GM10248 (cell line): ENCODE measurements at regions not wholly inside any gene's neighbourhood (a gene's known extent, or its start where the extent isn't known, plus 50 kb on each side); places are given as distances from the start of the nearest gene placed in this dataset.
"Not testable (repeated sequence)": the region's sequence is repeated elsewhere in the genome, so short reads cannot be mapped to it uniquely, and the experiment has no call there.

Experiments used
- CTCF ChIA-PET: fragments of 300-600 bp; sonication (Branson Sonifier 250); formaldehyde crosslinking; extraction: SDS; loops from one replicate; lab custom pipeline; 2021; ENCODE audit warnings: antibody characterized with exemption; lab: Yijun Ruan, JAX
- POLR2A ChIA-PET: fragments of 350-650 bp; sonication (Branson Sonifier 250); formaldehyde crosslinking; extraction: SDS; loops from one replicate; lab custom pipeline; 2020; ENCODE audit warnings: antibody characterized with exemption; lab: Yijun Ruan, JAX
- DNase-seq: peaks from one replicate; pipeline ENCODE4 v3.0.0; 2012; ENCODE audit errors: extremely low spot score
- CTCF ChIP-seq: IDR thresholded peaks from 2 replicates; pipeline ENCODE4 v1.5.1; 2012; ENCODE audit warnings: mild to moderate bottlenecking, low read depth; ENCODE audit errors: extremely low read depth, missing control alignments, control extremely low read depth

- no peak for DNase-seq
- ChIA-PET POLR2A (no interaction called here), CTCF (no interaction called here)
- TF ChIP-seq CTCF: no peak
Observed at GRCh38 chr9:89849096-89849495, 244.3 kb downstream of the GADD45G start.

GRCh38 chr9:89850153-89850552 lies 245.3 kb downstream of the GADD45G start:
- TF ChIP-seq CTCF: no peak
- ChIA-PET POLR2A (no interaction called here), CTCF (no interaction called here)
- no peak for DNase-seq

- ChIA-PET POLR2A (no interaction called here), CTCF (interaction anchor here (1.2 kb wide), 1 partner anchor 25 kb away, joined by 3 read pairs; no protein-coding TSS in a partner anchor)
- DNase-seq: no peak
- TF ChIP-seq CTCF: no peak
Observed at GRCh38 chr9:89850631-89851325, 246.0 kb downstream of the GADD45G start.

DNA sequence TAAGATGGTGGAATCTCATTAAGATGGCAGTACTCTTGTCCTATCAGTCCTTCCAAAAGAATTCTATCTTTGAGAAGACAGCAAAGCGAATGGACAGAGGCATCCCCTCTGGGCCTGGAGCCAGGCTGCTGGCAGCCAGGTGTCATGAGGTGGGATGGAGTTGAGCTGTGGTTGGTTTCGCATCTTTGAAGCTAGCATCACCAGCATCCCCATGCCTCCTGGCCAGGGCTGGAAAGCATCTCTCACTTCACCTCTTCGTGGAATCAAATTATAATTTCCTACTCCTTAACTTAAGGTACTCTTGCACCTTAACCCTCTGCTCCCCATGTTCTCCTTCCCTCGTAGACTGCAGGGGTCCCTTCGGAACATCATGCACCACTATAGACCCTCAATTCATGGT lies 248.3 kb downstream of the GADD45G start:
- ChIA-PET CTCF (no interaction called here), POLR2A (no interaction called here)
- no peak for TF ChIP-seq CTCF
- no peak for DNase-seq

- CTCF ChIA-PET: no interaction called here
- POLR2A ChIA-PET: no interaction called here
- no peak for TF ChIP-seq CTCF
- DNase-seq: no peak
Observed at GRCh38 chr9:89853931-89854330, 249.1 kb downstream of the GADD45G start.

- DNase-seq: no peak
- CTCF ChIA-PET: no interaction called here
- POLR2A ChIA-PET: no interaction called here
- no peak for TF ChIP-seq CTCF
Observed at GRCh38 chr9:89854715-89855475, 250.1 kb downstream of the GADD45G start.

GRCh38 chr9:89856296-89856695 lies 251.5 kb downstream of the GADD45G start:
- POLR2A ChIA-PET: not testable (repeated sequence)

DNA sequence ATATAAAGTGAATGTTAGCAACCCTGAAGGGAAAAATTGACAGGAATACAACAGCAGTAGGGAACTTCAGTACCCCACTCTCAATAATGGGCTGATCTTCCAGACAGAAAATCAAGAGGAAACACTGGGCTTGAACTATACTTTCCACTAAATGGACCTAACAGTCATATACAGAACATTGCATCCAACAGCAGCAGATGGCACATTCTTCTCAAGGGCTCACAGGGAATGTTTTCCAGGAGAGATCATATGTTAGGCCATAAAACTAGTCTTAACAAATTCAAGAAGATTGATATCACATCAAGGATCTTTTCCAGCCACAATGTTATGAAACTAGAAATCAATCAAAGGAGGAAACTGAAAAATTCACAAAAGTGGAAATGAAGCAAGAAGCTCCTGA lies 252.1 kb downstream of the GADD45G start:
- POLR2A ChIA-PET, CTCF ChIA-PET, DNase-seq: not testable (repeated sequence)

More at GRCh38 chr9:89856296-89856695, 251.5 kb downstream of the GADD45G start:
- CTCF ChIA-PET, DNase-seq: not testable (repeated sequence)

DNA sequence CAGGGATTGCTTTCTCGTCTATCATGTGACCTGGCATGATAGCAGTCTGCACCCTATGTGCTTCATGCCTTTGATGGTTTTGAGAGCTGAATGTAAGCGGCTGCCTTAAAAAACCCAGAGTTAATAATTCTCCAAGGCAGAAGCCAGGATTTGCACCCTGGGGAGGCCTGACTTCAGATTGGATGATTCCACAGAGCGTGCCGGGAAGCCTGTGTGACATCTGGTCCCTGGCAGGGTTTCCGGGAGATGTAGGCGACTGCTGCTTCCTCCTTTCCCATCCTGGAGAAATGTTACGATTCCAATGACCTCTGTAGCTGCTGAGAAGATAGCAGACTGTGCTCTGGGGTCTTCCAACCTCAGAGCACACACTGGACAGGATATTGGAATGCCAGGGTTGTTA lies 255.0 kb downstream of the GADD45G start:
- DNase-seq, POLR2A ChIA-PET, CTCF ChIA-PET: not testable (repeated sequence)

DNA sequence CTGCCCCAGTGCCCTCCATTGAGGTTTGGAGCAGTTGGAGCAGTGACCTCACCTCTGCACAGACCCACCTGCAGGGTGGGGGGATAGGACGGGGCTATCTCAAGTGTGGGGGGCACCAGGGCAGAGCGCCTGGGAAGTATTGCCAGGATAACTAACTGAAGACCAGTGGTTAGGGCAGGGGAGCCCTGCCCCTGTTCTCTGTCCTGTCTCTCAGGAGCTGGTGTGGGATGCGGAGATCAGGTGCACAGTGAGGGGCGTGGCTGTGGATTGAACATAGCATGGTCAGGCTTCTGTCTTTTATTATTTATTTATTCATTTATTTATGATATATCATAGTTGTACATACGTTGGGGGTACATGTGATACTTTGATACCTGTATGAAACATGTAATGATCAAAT lies 256.6 kb downstream of the GADD45G start:
- POLR2A ChIA-PET, DNase-seq: not testable (repeated sequence)
- CTCF ChIA-PET: interaction anchor here (1.1 kb wide), 1 partner anchor 17 kb away, joined by 4 read pairs; no protein-coding TSS in a partner anchor
